Transverse colon (tissue), 4 donors: ENCODE measurements at regions not wholly inside any gene's neighbourhood (a gene's known extent, or its start where the extent isn't known, plus 50 kb on each side); places are given as distances from the start of the nearest gene placed in this dataset.

Experiments
- DNase-seq: peaks from one replicate; pipeline ENCODE4 v3.0.0-alpha.2; 2019
- H3K27ac ChIP-seq, 4 donors: fragments of 200-600 bp; sonication (generic); 2 replicates each; pipeline ENCODE4 v1.5.1; 2016 to 2018; ENCODE audit warnings: inconsistent platforms in 4 of 4
- H3K27me3 ChIP-seq: fragments of 200-600 bp; sonication (generic); 2 replicates; pipeline ENCODE4 v1.5.1; 2017; ENCODE audit warnings: inconsistent platforms
- H3K36me3 ChIP-seq, 4 donors: fragments of 200-600 bp; sonication (generic); 2 replicates each; pipeline ENCODE4 v1.5.1; 2017 to 2019; ENCODE audit warnings: inconsistent platforms in 4 of 4
- H3K4me1 ChIP-seq, 4 donors: fragments of 200-600 bp; sonication (generic); 2 replicates each; pipeline ENCODE4 v1.5.1; 2017 to 2020; ENCODE audit warnings: inconsistent platforms in 4 of 4
- H3K4me3 ChIP-seq, 4 donors: fragments of 200-600 bp; sonication (generic); 1 replicate in 1 of 4; 2 replicates in 3 of 4; pipeline versions ENCODE4 v1.5.1 to v1.6.1; 2017 to 2019; ENCODE audit warnings: inconsistent platforms in 4 of 4
- H3K9me3 ChIP-seq, 2 donors: fragments of 200-600 bp; sonication (generic); 2 replicates each; pipeline ENCODE4 v1.5.1; 2017 to 2019; ENCODE audit warnings: inconsistent platforms in 2 of 2
- EP300 ChIP-seq: sonication (generic); formaldehyde crosslinking; IDR thresholded peaks from one replicate; pipeline ENCODE4 v1.6.1; 2017; ENCODE audit warnings: antibody characterized with exemption, low read depth
- POLR2A ChIP-seq: fragments of 450-650 bp; IDR thresholded peaks from one replicate; pipeline ENCODE4 v1.6.1; 2016; ENCODE audit warnings: antibody characterized with exemption, mild to moderate bottlenecking, moderate library complexity
- POLR2AphosphoS5 ChIP-seq, 3 donors: sonication (generic); formaldehyde crosslinking; IDR thresholded peaks; one replicate each; pipeline ENCODE4 v1.6.1; 2016; ENCODE audit warnings: antibody characterized with exemption in 3 of 3
- WGBS, 2 donors: methylation state at CpG; one replicate each; pipeline ENCODE4 v1.1.5; 2018; ENCODE audit warnings: low coverage in 1 of 2; 5-methylcytosine and 5-hydroxymethylcytosine counted together
- in situ Hi-C, 4 donors: fragments of 200-750 bp; cut with MboI; loops; one replicate each; pipeline versions ENCODE4 v1.15.0 to v1.15.1; 2017; ENCODE audit warnings: low sequenced_read_pairs in 3 of 4, low pct_ligation_motif_present in 1 of 4, low pct_unique_long_range_greater_than_20kb in 1 of 4
- intact Hi-C: fragments of 100-400 bp; cut with DNase I; formaldehyde crosslinking; loops from one replicate; pipeline ENCODE4 v1.15.1; 2023; ENCODE audit warnings: low total_unique reads
- TF ChIP-seq, protein P1 (sequence below), 5 experiments: fragments of 200-600 bp in 3 of 5; fragments of 450-650 bp in 2 of 5; sonication (generic) in 3 of 5; IDR thresholded peaks; 1 replicate in 2 of 5; 2 replicates in 3 of 5; pipeline ENCODE4 v1.5.1; 2016 to 2017; ENCODE audit warnings: antibody characterized with exemption in 5 of 5, inconsistent platforms in 3 of 5, mild to moderate bottlenecking in 2 of 5, moderate library complexity in 1 of 5

DNA sequence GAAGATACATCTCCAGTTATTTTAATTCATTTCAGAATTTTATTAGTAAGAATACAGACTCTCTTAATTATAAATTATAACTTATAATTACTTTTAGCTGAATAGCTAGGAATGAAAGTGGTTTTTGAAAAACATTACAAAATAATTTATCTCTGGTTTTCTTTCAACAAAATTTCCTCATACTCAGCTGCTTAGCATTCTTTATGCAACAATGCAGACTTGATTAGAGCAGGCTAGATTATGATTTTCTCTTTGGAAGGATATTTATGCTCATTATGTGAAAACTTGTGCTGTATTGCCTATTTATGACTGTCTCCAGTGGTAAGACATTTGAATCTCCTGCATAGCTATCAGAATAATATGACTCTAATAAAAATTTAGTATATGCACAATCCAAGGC is 2023.7 kb downstream of the C4orf33 start:
- H3K27ac ChIP-seq, result no peak overlapping the region
- TF ChIP-seq EP300, result no peak
- TF ChIP-seq POLR2A, result no peak
- TF ChIP-seq, protein P1, sequence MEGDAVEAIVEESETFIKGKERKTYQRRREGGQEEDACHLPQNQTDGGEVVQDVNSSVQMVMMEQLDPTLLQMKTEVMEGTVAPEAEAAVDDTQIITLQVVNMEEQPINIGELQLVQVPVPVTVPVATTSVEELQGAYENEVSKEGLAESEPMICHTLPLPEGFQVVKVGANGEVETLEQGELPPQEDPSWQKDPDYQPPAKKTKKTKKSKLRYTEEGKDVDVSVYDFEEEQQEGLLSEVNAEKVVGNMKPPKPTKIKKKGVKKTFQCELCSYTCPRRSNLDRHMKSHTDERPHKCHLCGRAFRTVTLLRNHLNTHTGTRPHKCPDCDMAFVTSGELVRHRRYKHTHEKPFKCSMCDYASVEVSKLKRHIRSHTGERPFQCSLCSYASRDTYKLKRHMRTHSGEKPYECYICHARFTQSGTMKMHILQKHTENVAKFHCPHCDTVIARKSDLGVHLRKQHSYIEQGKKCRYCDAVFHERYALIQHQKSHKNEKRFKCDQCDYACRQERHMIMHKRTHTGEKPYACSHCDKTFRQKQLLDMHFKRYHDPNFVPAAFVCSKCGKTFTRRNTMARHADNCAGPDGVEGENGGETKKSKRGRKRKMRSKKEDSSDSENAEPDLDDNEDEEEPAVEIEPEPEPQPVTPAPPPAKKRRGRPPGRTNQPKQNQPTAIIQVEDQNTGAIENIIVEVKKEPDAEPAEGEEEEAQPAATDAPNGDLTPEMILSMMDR (IDR thresholded peaks at IDR 0.05), result no peak
- TF ChIP-seq POLR2AphosphoS5 (IDR thresholded peaks at IDR 0.05), result no peak
- H3K36me3 ChIP-seq, result no peaks in the 10 kb centered on the region
- intact Hi-C loops, result no loop called here
- H3K9me3 ChIP-seq, result no peaks in the 10 kb centered on the region
- no peaks in the 10 kb centered on the region for H3K27me3 ChIP-seq
- in situ Hi-C loops, result no loop called here
- H3K4me3 ChIP-seq, result no peak overlapping the region
- DNase-seq, result no peak
- H3K4me1 ChIP-seq, result no peaks in the 10 kb centered on the region

DNA sequence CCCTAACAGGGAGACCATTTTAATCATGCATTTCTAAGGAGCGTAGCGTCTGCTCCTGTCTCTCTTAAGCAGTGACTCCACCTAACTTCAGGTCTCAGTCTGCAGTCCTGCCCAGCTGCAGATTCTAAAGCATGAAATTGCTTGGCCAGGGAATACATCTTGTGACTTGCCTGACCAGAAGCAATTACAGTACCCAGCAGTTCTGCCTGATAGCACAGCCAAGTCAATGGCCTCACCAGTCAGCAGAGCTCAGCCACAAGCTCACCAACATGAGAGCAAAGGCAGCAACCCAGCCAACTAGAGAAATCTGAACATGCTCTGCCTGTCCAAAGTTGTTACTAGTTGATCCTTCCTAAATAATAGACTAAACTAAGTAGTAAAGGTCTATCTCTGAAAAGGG is 2011.9 kb upstream of the PCDH10 start:
- no peaks in the 10 kb centered on the region for H3K27me3 ChIP-seq
- no peak for DNase-seq
- no peaks in the 10 kb centered on the region for H3K4me1 ChIP-seq
- H3K9me3 ChIP-seq, result no peaks in the 10 kb centered on the region
- 92% methylated on average over 2 of the region's 2 CpGs; no CpG with 5 or more reads in 1 of the 2 donors for WGBS, 2 donors
- in situ Hi-C loops, result no loop called here
- no peak overlapping the region for H3K27ac ChIP-seq
- intact Hi-C loops, result no loop called here
- no peak for TF ChIP-seq POLR2A
- TF ChIP-seq, protein P1 (IDR thresholded peaks at IDR 0.05), result no peak
- no peak for TF ChIP-seq EP300
- TF ChIP-seq POLR2AphosphoS5 (IDR thresholded peaks at IDR 0.05), result no peak
- no peaks in the 10 kb centered on the region for H3K36me3 ChIP-seq
- H3K4me3 ChIP-seq, result no peak overlapping the region

DNA sequence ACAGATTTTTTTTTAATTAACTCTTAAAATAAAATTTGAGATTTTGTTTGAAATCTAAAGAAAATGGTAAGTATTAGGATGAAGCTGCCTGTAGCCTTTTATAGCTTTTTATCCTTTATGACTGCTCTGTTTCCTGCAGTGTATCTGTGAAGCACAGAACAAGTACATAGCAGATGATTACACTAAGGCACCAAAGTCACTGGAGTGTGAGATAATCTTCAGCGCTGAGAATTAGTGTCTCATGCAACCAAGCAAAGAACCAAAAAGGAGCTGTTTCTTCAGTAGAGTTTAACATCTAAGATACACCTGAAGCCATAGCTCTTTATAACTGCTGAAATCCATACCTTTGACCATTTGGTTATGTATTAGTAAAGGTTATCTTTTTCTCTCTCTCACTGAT is 1989.8 kb upstream of the PCDH10 start:
- WGBS, 2 donors, result 81% methylated on average over 1 of the region's 1 CpG; no CpG with 5 or more reads in 1 of the 2 donors
- in situ Hi-C loops, result no loop called here
- DNase-seq, result no peak

DNA sequence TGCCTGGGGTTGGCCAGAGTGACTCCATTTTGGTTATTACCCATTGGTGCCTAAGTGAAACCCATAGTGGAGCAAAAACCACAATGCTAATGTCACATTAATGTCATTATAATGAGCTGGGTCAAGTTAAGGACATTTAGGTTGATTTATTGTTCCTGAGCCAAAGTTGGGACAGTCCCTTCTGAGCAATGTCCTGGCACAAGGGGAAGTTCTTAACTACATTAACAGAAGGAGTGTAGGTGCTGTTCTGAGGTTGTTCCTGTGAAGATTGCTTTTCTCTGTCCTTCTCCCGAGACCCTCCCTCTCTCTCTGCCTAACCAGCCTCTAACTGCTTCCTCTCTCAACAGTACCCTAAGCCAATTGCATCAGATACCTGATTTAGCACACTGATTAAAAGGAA is 1956.8 kb upstream of the PCDH10 start:
- no peak for TF ChIP-seq POLR2A
- TF ChIP-seq EP300, result no peak
- TF ChIP-seq POLR2AphosphoS5 (IDR thresholded peaks at IDR 0.05), result no peak
- TF ChIP-seq, protein P1 (IDR thresholded peaks at IDR 0.05), result no peak
- Histone ChIP-seq H3K36me3 (no peaks in the 10 kb centered on the region), H3K4me1 (no peaks in the 10 kb centered on the region), H3K9me3 (no peaks in the 10 kb centered on the region), H3K27me3 (no peaks in the 10 kb centered on the region), H3K27ac (no peak overlapping the region), H3K4me3 (no peak overlapping the region)
- intact Hi-C loops, result no loop called here
- DNase-seq, result no peak
- in situ Hi-C loops, result no loop called here
- 83% methylated on average over 1 of the region's 1 CpG; no CpG with 5 or more reads in 1 of the 2 donors for WGBS, 2 donors

More for the DNA sequence above, 1989.8 kb upstream of the PCDH10 start:
- TF ChIP-seq, protein P1 (IDR thresholded peaks at IDR 0.05), result no peak
- TF ChIP-seq POLR2AphosphoS5 (IDR thresholded peaks at IDR 0.05) (no peak), EP300 (no peak), POLR2A (no peak)
- intact Hi-C loops, result no loop called here
- no peaks in the 10 kb centered on the region for H3K36me3 ChIP-seq
- no peak overlapping the region for H3K27ac ChIP-seq
- no peaks in the 10 kb centered on the region for H3K4me1 ChIP-seq
- no peaks in the 10 kb centered on the region for H3K9me3 ChIP-seq
- no peaks in the 10 kb centered on the region for H3K27me3 ChIP-seq
- H3K4me3 ChIP-seq, result no peak overlapping the region
